H1 (cell line): ENCODE measurements at regions not wholly inside any gene's neighbourhood (a gene's known extent, or its start where the extent isn't known, plus 50 kb on each side); places are given as distances from the start of the nearest gene placed in this dataset.

Experiments used
- BCL11A ChIP-seq, 2 experiments: IDR thresholded peaks; one replicate each; pipeline ENCODE4 v1.6.1; 2011; ENCODE audit warnings: low read depth in 2 of 2, low read length in 2 of 2, mild to moderate bottlenecking in 2 of 2
- PHF8 ChIP-seq: fragments of 200-600 bp; sonication (generic); conservative IDR thresholded peaks from 2 replicates; pipeline ENCODE4 v1.7.1; 2012; ENCODE audit warnings: low read depth, mild to moderate bottlenecking, inconsistent platforms, low read length, moderate library complexity

DNA sequence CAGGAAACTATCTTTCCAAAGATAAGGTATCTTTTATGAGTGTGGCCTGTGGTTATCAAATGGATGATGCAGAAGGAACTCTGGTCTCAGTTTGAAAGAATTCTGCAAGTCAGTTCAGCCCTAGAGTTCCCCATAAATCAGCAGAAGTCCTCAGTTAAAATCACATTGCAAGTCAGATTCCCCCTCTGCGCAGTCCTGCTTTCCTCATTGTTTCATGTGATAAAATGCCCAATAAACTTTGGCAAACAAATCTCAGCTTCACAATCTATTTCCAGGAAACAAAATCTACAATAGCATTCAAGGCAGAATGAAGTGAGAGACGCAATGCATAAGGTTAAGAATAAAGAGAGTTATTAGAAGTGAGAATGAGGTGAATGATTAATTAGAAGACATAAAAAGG, 216.3 kb upstream of the KLHL1 start (continued):
- TF ChIP-seq PHF8 (no peak), BCL11A (IDR thresholded peaks at IDR 0.05; ENCODE audit: low read depth in 2 of 2, low read length in 2 of 2) (no peak)
- TF ChIP-seq, all 59 proteins: peak for 0
